Thymus (tissue), 11 donors: ENCODE measurements at regions not wholly inside any gene's neighbourhood (a gene's known extent, or its start where the extent isn't known, plus 50 kb on each side); places are given as distances from the start of the nearest gene placed in this dataset.
"Not testable (repeated sequence)": the region's sequence is repeated elsewhere in the genome, so short reads cannot be mapped to it uniquely, and the experiment has no call there.

ENCODE experiments used
- DNase-seq, 9 donors: peaks; one replicate each; pipeline ENCODE4 v3.0.0-alpha.2; 2013; ENCODE audit warnings: low spot score in 9 of 9, low read depth in 6 of 9, missing footprints in 1 of 9
- H3K27ac ChIP-seq, 2 donors: one replicate each; pipeline ENCODE4 v1.5.1; 2013; ENCODE audit warnings: control low read depth in 1 of 2, low read depth in 1 of 2, low read length in 1 of 2, mild to moderate bottlenecking in 1 of 2, moderate library complexity in 1 of 2
- H3K27me3 ChIP-seq, 2 donors: one replicate each; pipeline ENCODE4 v1.5.1; 2013; ENCODE audit warnings: low read length in 1 of 2; ENCODE audit not compliant: control insufficient read depth in 2 of 2, insufficient read depth in 1 of 2
- H3K36me3 ChIP-seq, 2 donors: one replicate each; pipeline ENCODE4 v1.5.1; 2013; ENCODE audit warnings: low read length in 1 of 2, mild to moderate bottlenecking in 1 of 2, moderate library complexity in 1 of 2; ENCODE audit not compliant: control insufficient read depth in 2 of 2, insufficient read depth in 2 of 2
- H3K4me1 ChIP-seq, 2 donors: one replicate each; pipeline ENCODE4 v1.5.1; 2013; ENCODE audit warnings: low read length in 2 of 2; ENCODE audit not compliant: control insufficient read depth in 2 of 2, insufficient read depth in 2 of 2
- H3K4me3 ChIP-seq, 2 donors: one replicate each; pipeline ENCODE4 v1.5.1; 2013; ENCODE audit warnings: low read length in 2 of 2, control low read depth in 1 of 2, mild to moderate bottlenecking in 1 of 2
- H3K9me3 ChIP-seq, 2 donors: one replicate each; pipeline ENCODE4 v1.5.1; 2013; ENCODE audit warnings: low read length in 1 of 2, mild to moderate bottlenecking in 1 of 2; ENCODE audit not compliant: control insufficient read depth in 2 of 2, insufficient read depth in 1 of 2
- WGBS: extraction: QIAGEN DNeasy Blood & Tissue Kit; methylation state at CpG from one replicate; pipeline ENCODE4 v1.1.7; 2013; 5-methylcytosine and 5-hydroxymethylcytosine counted together
- donor health status: healthy.

DNA sequence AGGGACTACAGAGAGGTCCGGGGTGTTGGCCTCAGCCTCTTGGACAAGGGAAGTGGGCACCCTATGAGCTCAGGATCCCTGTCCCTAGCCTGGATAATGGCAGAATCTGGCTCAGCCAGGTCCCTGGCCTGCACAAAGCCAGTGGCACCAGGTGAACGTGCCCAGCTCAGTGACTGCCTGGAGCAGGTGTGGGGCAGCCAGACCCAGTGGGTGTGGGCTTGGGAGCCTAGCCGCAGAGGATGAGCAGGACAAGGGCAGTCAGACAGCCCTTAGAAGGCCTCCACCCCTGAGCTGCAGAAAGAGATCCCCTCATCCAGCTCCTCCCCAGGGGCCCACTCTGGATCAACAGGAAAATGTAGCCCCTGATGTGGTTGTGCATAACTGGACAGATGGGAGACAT is 585.3 kb downstream of the KCNJ18 start:
- peaks cover 0 to 27% of the 10 kb centered on the region in 2 donors for H3K9me3 ChIP-seq
- no peaks in the 10 kb centered on the region for H3K4me1 ChIP-seq
- WGBS: 57% methylated on average over 3 of the region's 3 CpGs
- DNase-seq: no peak
- H3K27ac ChIP-seq: no peak overlapping the region
- H3K27me3 ChIP-seq: no peaks in the 10 kb centered on the region
- no peak overlapping the region for H3K4me3 ChIP-seq
- H3K36me3 ChIP-seq: no peaks in the 10 kb centered on the region

DNA sequence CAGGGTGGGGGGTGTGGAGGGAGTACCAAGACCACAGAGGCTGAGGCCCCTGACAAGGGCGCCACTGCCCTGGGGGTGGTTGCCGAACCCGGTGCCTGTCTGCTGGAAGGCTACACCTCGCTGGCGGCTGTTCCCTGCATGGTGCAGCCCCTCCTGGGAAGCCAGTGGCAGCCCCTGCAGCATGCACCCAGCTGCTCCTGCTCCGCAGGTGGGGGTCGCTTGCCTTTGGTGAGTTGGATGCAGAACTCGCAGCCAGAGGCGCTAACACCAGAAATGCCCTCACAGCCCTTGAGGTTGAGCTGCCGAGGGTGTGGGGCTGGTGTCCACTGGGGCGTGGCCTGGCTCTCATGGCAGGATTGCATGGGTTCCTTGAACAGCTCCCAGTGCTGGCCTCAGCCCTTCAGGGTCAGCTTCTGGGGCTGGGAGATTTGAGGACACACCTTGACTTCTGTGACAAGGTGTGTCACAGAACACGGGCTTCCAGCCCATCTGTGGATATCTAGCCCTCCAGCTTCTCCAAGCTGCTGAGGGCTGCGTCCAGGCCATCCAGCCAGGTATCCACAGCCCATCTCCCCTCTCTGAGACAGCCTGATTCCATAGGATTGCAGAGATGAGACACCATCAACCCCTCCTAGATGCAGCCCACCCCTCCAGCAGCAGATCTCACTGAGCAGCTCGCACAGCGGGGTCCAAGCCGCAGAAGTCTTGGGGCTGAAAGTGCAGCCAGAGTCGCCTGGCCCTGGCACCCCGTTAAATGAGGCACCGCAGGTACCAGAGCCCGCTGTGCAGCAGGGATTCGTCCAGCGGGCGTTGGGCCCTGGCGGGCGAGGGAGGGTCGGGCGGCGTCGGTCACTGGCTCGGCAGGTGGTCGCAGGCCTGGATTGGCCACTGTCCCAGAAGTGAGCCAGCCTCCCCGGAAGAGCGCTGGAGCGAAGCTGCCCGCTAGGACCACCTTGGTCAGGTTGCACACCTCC is 586.3 kb downstream of the KCNJ18 start:
- Histone ChIP-seq H3K27me3 (no peaks in the 10 kb centered on the region), H3K27ac (no peak overlapping the region), H3K4me3 (no peak overlapping the region), H3K9me3 (peaks cover 0 to 23% of the 10 kb centered on the region in 2 donors), H3K4me1 (no peaks in the 10 kb centered on the region), H3K36me3 (no peaks in the 10 kb centered on the region)
- no peak for DNase-seq
- WGBS: 90% methylated on average over 35 of the region's 35 CpGs

DNA sequence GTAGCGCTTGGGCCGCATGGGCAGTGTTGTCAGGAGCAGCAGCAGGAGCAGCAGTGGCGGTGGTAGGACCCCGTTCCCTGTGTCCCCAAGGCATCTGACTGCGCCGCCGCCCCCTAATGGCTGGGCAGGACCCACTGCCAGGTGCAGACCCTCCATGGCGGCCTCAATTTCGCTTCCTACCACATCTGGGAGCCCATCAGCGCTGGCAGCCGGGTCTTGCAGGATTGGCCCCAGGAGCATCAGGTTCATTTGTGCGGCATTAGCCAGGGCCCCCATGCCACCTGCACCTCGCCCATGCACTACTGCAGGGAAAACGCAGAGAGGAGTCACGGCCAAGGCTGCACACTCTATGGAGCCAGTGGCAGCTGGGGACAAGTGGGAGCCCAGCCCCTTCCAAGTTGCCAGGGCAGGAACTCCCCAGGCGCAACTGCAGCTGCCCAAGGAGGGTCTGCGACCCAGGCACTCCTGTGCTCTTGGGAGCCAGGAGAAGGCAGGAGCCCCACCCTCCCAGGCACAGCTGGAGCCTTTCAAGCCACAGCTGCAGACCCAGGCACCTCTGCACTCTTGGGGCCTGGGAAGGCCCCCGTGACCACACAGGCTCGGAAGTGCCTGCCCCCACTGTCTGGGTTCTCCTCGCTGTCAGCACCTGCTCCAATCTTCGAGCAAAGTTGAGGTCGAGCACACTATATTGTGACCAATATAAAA is 594.2 kb downstream of the KCNJ18 start:
- Histone ChIP-seq H3K27ac (no peak overlapping the region), H3K9me3 (peaks cover 4 to 8% of the 10 kb centered on the region in 2 donors), H3K36me3 (no peaks in the 10 kb centered on the region), H3K27me3 (no peaks in the 10 kb centered on the region), H3K4me3 (no peak overlapping the region), H3K4me1 (no peaks in the 10 kb centered on the region)
- WGBS: 89% methylated on average over 22 of the region's 22 CpGs
- DNase-seq: no peak

DNA sequence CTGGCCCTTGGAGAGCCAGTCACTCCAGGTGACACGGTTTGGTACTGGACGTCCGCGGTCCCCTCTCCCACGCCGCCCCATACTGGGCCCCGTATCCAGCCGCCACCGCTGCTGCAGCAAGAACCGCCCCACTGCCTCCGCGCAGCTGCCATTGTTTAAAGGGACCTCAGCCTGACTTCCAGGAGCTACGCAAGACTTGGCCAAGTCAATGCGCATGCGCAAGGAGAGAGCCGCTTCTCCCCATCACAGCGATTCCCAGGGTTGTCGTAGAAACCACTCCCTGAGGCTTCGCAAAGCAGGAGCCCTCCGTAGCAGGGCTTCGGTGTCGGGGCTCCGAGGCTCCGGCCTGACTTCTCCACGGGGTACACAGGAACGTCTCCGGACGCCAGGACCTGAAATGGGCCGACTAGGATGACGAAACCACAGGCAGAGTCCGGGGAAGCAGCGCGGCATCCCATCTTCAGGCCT is 606.2 kb downstream of the KCNJ18 start:
- WGBS: 97% methylated on average over 24 of the region's 33 CpGs
- not testable (repeated sequence) for DNase-seq

DNA sequence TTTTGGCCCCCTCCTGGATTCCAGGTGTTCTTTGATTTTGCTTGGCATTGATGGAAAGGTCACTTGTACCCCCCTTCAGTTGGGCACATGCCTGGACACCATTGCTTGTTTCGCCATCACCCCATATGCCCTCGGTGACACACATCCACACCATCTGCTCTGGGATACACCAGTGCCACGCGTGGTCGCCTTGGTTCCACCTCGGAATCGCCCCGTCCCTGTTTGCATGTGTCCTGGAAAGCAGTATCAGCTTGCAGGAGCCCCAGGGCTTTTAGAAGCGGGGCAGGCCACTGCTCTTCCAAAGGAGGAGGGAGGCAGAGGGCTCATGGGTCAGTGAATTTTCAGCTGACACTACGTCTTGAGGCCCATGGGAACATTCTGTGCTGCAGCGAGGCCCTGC is 607.9 kb downstream of the KCNJ18 start:
- DNase-seq: no peak
- no peaks in the 10 kb centered on the region for H3K27me3 ChIP-seq
- H3K4me3 ChIP-seq: no peak overlapping the region
- no peaks in the 10 kb centered on the region for H3K4me1 ChIP-seq
- H3K27ac ChIP-seq: no peak overlapping the region
- H3K36me3 ChIP-seq: no peaks in the 10 kb centered on the region
- WGBS: 86% methylated on average over 11 of the region's 11 CpGs
- H3K9me3 ChIP-seq: peaks cover 20 to 58% of the 10 kb centered on the region in 2 donors

More for the DNA sequence above, 606.2 kb downstream of the KCNJ18 start:
- peaks cover 18 to 50% of the 10 kb centered on the region in 2 donors for H3K9me3 ChIP-seq
- H3K36me3 ChIP-seq, H3K27ac ChIP-seq, H3K4me3 ChIP-seq, H3K27me3 ChIP-seq, H3K4me1 ChIP-seq: not testable (repeated sequence)

DNA sequence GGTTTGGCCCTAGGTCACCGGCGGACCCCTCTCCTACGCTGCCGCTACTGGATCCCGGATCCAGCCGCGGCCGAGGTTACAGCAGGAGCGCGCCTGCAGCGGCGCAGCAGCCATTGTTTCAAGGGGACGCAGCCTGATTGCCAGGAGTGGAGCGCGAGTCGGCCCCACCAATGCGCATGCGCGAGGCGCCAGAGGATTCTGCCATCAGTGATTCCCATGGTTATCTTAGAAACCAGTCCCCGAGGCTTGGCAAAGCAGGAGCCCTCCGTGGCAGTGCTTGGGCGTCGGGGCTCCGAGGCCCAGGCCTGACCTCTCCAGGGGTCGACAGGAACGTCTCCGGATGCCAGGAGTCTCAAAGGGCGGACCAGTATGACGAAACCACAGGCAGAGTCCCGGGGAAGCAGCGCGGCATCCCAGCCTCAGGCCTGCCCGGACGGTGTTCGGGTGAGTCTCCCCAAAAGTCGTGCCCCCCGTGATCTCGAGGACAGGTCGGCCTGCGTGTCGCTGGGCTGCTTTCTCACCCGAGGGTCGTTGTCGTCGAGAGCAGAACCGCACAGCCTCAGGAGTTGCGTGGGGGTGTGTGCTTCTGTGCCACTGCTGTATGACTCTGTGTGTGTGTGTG is 608.5 kb downstream of the KCNJ18 start:
- peaks cover 20 to 65% of the 10 kb centered on the region in 2 donors for H3K9me3 ChIP-seq
- no peak overlapping the region for H3K4me3 ChIP-seq
- no peak for DNase-seq
- no peaks in the 10 kb centered on the region for H3K36me3 ChIP-seq
- WGBS: 88% methylated on average over 48 of the region's 48 CpGs
- no peak overlapping the region for H3K27ac ChIP-seq
- H3K27me3 ChIP-seq: no peaks in the 10 kb centered on the region
- H3K4me1 ChIP-seq: no peaks in the 10 kb centered on the region

DNA sequence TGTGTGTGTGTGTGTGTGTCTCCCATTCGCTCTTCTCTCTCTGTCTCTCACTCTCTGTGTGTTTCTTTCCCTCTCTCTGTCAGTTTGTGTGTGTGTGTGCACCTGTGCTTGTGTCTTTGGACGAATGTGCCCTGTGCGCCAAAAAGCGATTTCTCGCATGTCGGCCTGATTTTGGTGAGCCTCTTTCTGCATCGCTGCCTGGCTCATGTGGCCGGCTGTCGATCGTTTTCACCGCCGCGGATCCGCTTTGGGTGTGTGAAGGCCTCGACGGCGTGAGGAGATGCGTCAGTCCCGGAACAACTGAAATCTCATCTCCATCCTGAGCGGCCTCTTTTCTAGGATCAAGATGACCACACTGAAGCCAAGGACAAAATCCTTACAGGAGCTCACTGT is 609.0 kb downstream of the KCNJ18 start:
- H3K27ac ChIP-seq: no peak overlapping the region
- H3K4me3 ChIP-seq: no peak overlapping the region
- H3K9me3 ChIP-seq: peaks cover 20 to 66% of the 10 kb centered on the region in 2 donors
- DNase-seq: no peak
- H3K27me3 ChIP-seq: no peaks in the 10 kb centered on the region
- H3K36me3 ChIP-seq: no peaks in the 10 kb centered on the region
- 91% methylated on average over 20 of the region's 20 CpGs for WGBS
- no peaks in the 10 kb centered on the region for H3K4me1 ChIP-seq

DNA sequence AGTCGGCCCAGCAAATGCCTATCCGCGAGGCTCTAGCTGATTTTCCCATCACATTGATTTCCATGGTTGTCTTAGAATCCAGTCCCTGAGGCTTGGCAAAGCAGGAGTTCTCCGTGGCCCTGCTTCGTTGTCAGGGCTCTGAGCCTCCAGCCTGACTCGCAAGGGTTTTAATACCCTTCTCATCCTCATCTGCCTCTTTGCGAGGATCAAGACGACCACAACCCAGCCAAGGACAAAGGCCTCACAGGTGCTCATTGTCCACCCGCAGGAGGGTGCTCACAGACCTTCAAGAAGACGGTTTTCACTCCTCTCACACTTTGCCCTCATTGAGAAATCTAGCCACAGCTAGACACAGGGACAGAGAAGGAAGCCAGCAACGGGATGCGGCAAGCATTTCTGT is 610.8 kb downstream of the KCNJ18 start:
- Histone ChIP-seq H3K27me3 (no peaks in the 10 kb centered on the region), H3K27ac (no peak overlapping the region), H3K4me3 (no peak overlapping the region), H3K9me3 (peaks cover 20 to 75% of the 10 kb centered on the region in 2 donors), H3K36me3 (no peaks in the 10 kb centered on the region), H3K4me1 (no peaks in the 10 kb centered on the region)
- WGBS: 87% methylated on average over 12 of the region's 12 CpGs
- DNase-seq: no peak

DNA sequence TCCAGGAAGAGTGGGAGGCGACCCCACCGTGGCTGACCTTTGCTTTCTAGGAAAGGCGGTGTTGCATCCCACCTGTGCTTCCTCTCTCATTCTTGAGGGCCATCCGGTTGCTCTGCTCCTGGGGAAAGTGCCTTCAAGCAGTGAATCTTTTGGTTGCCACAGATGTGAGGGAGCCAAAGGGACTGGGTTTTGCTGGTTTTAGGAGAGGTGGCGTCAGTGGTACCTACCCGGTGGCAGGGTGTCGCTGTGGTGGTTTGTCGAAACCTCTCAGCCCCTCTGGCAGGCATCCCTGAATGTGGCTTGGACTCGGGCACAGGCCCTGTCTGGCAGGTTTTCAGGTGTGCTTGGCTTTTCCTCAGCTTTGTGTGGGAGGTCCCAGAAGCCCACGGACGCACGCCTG is 611.5 kb downstream of the KCNJ18 start:
- Histone ChIP-seq H3K27ac (no peak overlapping the region), H3K27me3 (no peaks in the 10 kb centered on the region), H3K9me3 (peaks cover 18 to 71% of the 10 kb centered on the region in 2 donors), H3K4me1 (no peaks in the 10 kb centered on the region), H3K36me3 (no peaks in the 10 kb centered on the region), H3K4me3 (no peak overlapping the region)
- 93% methylated on average over 12 of the region's 12 CpGs for WGBS
- no peak for DNase-seq
